LoVo (cell line): ENCODE measurements at regions not wholly inside any gene's neighbourhood (a gene's known extent, or its start where the extent isn't known, plus 50 kb on each side); places are given as distances from the start of the nearest gene placed in this dataset.
"Not testable (repeated sequence)": the region's sequence is repeated elsewhere in the genome, so short reads cannot be mapped to it uniquely, and the experiment has no call there.

Experiments used
- DNase-seq: peaks from one replicate; pipeline ENCODE4 v3.0.0-alpha.2; 2016; ENCODE audit warnings: low spot score

GRCh38 chr4:14317351-14317750 lies 684.9 kb upstream of the CPEB2 start:
- DNase-seq: no peak

DNA sequence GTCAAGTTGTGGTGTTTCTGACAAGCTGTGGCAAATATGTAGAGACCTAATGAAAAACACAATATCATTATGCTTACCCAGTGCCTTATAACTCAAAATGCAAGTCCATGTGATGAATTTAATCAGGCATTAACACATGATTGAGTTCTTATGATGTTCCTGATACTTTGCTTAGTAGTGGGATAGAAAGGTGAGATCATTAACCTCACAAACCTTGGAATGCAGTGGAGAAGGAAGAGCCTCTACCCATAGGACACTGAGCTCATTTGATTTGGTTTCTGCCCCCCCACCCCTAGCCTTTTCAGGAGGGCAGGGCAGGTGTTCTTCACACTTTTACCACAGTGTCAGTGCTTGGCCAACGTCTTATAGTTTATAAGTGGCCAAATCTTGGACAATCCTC lies 683.6 kb upstream of the CPEB2 start:
- DNase-seq: no peak

DNA sequence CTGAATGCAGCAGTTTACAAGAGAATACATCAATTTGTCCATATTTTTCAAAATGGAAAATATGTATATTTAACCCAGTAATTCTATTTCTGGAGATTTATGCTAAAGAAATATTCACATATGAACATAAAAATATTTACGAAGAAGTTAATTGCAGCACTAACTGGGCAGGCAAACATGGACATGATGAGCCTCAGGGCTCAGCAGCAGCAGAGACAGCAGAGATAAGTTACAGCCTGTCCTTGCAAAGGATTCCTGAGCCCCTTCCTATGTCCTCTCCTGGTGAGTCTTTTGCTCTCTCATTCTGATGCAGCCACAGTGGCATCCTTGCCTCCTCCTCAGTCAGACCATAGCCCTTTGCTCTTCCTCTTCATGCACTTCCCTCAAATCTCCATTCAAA lies 680.6 kb upstream of the CPEB2 start:
- no peak for DNase-seq

DNA sequence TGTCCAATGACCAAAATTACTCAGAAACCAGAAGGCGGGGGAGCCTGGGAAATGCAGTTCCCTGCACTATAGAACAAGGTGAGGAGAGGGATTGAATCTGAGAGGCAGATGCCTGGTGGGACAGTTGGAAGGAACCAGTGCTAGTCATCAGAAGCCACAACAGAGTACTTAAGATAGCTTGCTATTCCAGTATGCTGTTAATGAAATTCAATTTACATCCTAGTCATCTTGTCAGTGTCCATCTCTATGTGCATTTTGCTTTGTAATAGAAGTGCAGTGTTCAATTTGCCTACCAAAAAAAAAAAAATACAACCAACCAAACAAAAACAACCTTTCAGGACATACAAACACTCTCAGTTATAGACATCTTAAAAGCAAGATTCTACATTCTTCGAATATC lies 679.1 kb upstream of the CPEB2 start:
- DNase-seq: no peak

- no peak for DNase-seq
Measured at GRCh38 chr4:14329228-14329627, 673.1 kb upstream of the CPEB2 start.

- DNase-seq: no peak
Measured at GRCh38 chr4:14333616-14334015, 668.7 kb upstream of the CPEB2 start.

DNA sequence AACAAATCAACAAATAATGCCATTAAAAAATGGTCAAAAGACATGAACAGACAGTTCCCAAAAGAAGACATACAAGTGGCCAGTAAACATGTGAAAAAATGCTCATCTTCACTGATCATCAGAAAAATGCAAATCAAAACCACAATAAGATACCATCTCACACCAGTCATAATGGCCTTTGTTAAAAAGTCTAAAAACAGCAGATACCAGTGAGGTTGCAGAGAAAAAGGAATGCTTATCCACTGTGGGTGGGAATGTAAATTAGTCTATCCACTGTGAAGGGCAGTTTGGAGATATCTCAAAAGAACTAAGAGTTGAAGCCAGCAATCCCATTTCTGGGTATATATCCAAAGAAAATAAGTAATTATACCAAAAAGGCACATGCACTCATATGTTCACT lies 668.1 kb upstream of the CPEB2 start:
- no peak for DNase-seq

DNA sequence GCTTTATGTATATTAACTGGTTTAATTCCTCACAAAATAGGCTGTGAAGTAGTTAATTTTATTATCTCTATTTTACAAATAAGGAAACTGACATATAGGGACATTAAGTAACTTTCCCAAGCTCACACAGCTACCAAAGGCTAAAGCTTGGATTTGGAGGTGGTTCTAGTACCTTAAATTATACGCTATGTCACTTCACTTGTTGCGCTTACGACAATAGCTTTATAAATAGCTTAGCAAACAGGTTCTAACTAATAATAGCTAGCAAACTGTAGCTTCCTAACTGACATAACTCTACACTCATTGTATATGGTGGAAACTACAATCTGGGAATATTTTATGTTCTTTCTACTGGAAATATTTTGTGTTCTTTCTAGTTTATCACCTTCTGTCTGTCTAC lies 666.4 kb upstream of the CPEB2 start:
- DNase-seq: no peak

- DNase-seq: no peak
Measured at GRCh38 chr4:14336656-14337055, 665.6 kb upstream of the CPEB2 start.

- DNase-seq: no peak
Measured at GRCh38 chr4:14337892-14338584, 664.2 kb upstream of the CPEB2 start.

GRCh38 chr4:14338585-14339265 lies 663.6 kb upstream of the CPEB2 start:
- no peak for DNase-seq

DNA sequence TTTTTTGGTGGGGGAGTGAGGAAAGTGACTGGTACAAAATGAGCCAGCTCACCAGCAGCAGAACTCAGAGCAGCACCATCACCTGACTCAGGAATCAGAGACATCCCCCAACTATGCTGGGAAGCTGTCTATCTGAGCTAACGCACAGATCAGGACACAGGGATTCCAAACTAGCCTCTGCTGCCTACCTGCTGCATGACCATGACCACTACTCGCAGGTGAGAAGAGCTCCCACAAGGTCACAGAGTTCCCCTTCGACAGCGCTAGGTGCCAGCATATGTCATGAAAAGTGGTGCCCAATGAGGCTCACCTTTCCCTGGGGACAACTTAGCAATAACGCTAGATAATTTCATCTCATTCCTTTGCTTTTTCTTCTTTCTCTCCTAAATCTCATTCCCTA lies 662.6 kb upstream of the CPEB2 start:
- DNase-seq: no peak

GRCh38 chr4:14340321-14340720 lies 662.0 kb upstream of the CPEB2 start:
- DNase-seq: no peak

DNA sequence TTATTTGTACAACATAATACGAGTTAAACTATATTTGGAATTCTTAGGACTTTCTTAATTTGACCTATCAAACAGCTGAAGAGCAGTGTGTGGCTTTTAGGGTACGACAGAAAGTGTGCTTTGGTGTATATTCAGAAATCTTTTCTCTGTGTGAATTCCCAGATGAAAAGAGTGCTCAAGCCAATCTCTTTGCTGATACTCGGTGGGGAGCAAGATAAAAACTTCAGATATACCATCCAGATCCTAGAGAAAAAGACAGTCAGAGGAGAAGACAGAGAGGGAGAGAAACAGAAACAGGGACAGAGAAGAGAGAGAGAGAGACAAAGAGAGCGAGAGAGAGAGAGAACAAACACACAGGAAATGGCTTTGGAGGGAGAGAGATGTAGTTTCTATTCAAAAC lies 658.3 kb upstream of the CPEB2 start:
- DNase-seq: no peak

- DNase-seq: no peak
Measured at GRCh38 chr4:14345356-14345775, 656.9 kb upstream of the CPEB2 start.

DNA sequence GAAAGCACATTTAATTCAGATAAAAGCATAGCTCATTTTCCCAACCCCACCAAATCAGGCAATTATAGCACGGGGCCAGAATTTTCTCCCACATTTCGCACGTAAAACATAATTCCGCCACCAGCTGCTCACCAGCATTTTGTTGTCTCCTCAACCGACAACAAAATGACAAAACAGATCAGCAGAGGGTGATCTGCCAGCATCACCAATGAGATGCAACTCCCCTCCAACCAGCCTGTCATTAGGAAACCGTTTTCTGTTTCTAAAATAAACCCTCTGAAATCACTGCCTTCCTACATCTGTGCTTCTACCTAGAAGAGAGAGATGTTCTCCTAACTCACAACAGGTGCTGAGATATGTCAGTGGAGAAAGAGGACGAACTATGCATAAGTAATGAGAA lies 654.8 kb upstream of the CPEB2 start:
- no peak for DNase-seq

DNA sequence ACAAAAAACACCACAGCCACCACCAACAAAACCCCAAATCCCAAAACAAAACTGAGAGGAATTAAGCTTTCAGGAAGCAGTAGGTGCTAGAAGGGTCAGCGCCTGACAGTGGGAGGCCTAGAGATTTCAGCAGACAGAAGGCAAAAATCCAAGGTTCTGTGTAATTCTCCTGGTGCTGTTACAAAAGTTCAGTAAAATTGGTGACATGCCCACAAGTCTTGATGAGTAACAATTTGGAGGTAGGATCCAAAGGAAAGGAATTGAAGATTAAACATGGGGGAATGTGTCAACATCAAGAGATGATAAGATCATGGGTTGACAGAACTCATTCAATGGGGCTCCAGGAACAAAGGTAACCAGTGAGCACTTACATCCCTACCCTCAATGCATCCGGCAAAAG lies 653.8 kb upstream of the CPEB2 start:
- no peak for DNase-seq

GRCh38 chr4:14358544-14359160 lies 643.6 kb upstream of the CPEB2 start:
- DNase-seq: not testable (repeated sequence)

- no peak for DNase-seq
Measured at GRCh38 chr4:14359991-14360390, 642.3 kb upstream of the CPEB2 start.

DNA sequence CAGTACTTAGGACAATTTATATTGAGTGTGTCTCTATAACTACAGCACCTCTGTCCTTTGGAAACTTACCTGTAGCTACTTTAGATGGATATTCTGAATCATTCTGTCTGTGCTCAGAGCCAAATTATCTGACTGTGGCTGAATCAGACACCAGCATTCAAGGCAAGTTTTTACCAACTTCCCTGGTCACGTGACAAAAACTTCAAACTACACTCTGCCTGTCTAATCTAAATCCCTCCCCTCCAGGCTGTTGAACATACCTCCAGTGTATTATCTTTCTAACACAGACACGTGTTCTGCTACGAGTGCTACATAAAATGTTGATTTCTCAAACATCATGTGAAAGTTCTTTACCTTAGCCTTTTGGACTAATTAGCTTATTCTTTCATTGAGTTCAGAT lies 641.2 kb upstream of the CPEB2 start:
- DNase-seq: no peak

- no peak for DNase-seq
Measured at GRCh38 chr4:14362385-14362784, 639.9 kb upstream of the CPEB2 start.

DNA sequence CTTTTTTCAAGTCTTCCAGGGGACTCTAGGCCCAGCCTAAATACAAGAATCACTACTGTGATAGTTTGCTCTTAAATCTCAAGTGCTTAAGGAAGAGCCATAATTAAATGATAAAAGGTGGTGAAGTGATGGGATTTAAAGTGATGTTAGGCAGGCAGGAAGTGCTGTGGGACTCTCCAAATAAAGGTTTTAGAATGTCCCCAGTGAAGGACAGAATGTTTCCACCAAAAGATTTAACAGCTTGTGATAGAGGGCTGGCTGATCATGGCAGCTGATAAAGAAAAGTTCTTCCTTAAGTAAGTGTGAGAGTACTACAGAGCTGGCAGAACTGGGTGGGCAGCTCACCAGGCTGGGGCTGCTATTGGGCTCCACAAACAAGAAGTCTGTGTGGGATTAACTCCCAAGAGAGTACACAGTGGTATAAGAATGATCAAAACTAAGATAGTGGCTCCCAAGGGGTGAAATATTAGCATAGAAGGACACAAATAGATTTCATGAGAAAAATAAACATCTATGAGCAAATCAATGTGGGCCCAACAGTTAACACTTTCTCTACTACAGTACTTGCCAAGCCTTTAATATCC lies 637.2 kb upstream of the CPEB2 start:
- no peak for DNase-seq

DNA sequence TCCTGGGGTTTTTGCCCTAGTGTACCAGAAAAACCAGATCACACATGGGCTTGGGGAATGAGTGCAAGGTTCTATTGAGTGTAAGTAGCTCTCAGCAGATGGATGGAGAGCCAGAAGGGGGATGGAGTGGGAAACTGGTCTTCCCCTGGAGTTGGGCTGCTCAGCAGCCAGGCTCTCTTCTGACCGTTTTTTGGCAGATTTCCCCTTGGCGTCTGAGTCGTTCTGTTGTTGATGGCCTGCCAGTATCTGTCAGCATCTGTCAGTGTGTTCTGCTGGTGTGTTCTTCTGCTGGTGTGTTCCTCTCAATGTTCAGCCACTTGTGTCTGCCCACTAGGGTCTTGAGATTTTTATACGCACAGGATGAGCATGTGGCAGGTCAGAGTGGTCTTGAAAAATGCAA lies 633.9 kb upstream of the CPEB2 start:
- DNase-seq: no peak
